Fibroblast of lung (primary cell): ENCODE measurements at regions not wholly inside any gene's neighbourhood (a gene's known extent, or its start where the extent isn't known, plus 50 kb on each side); places are given as distances from the start of the nearest gene placed in this dataset.

ENCODE experiments used
- DNase-seq, 2 donors: peaks; one replicate each; pipeline versions ENCODE4 v3.0.0 to v3.0.0-alpha.2; 2010; ENCODE audit warnings: low read depth in 2 of 2
- H2AFZ ChIP-seq: 2 replicates; pipeline ENCODE4 v1.5.1; 2012; ENCODE audit warnings: low read length, control low read depth, inconsistent platforms
- H3K27ac ChIP-seq: 2 replicates; pipeline ENCODE4 v1.5.1; 2011; ENCODE audit warnings: low read length, control low read depth; ENCODE audit not compliant: insufficient read depth
- H3K27me3 ChIP-seq: 2 replicates; pipeline ENCODE4 v1.5.1; 2011; ENCODE audit warnings: mild to moderate bottlenecking, low read length; ENCODE audit not compliant: control insufficient read depth, insufficient read depth
- H3K36me3 ChIP-seq: 2 replicates; pipeline ENCODE4 v1.5.1; 2011; ENCODE audit warnings: low read length; ENCODE audit not compliant: control insufficient read depth, insufficient read depth
- H3K4me1 ChIP-seq: 2 replicates; pipeline ENCODE4 v1.5.1; 2011; ENCODE audit warnings: low read length; ENCODE audit not compliant: control insufficient read depth, insufficient read depth; ENCODE audit errors: extremely low read depth
- H3K4me2 ChIP-seq: 2 replicates; pipeline ENCODE4 v1.5.1; 2011; ENCODE audit warnings: low read length, control low read depth; ENCODE audit not compliant: insufficient read depth; ENCODE audit errors: extremely low read depth
- H3K4me3 ChIP-seq, 4 experiments: fragments of 200-600 bp in 1 of 4; sonication (generic) in 1 of 4; replicated peaks in 1 of 4; 2 replicates each; pipeline ENCODE4 v1.5.1; 2011 to 2016; ENCODE audit warnings: low read length in 4 of 4, low read depth in 3 of 4, mild to moderate bottlenecking in 3 of 4, control low read depth in 2 of 4, inconsistent platforms in 1 of 4, mixed read lengths in 1 of 4; ENCODE audit not compliant: insufficient read depth in 1 of 4; ENCODE audit errors: control extremely low read depth in 1 of 4
- H3K79me2 ChIP-seq: 2 replicates; pipeline ENCODE4 v1.5.1; 2012; ENCODE audit warnings: mild to moderate bottlenecking, low read length, inconsistent platforms; ENCODE audit not compliant: control insufficient read depth, insufficient read depth
- H3K9ac ChIP-seq: 2 replicates; pipeline ENCODE4 v1.5.1; 2011; ENCODE audit warnings: mild to moderate bottlenecking, low read length, control low read depth; ENCODE audit not compliant: insufficient read depth
- H3K9me3 ChIP-seq: 2 replicates; pipeline ENCODE4 v1.5.1; 2012; ENCODE audit warnings: low read depth, low read length; ENCODE audit not compliant: control insufficient read depth, insufficient read depth
- H4K20me1 ChIP-seq: 2 replicates; pipeline ENCODE4 v1.5.1; 2011; ENCODE audit warnings: low read length; ENCODE audit not compliant: control insufficient read depth, insufficient read depth; ENCODE audit errors: extremely low read depth
- CTCF ChIP-seq, 2 donors: IDR thresholded peaks in 1 of 2; conservative IDR thresholded peaks in 1 of 2; 1 replicate in 1 of 2; 2 replicates in 1 of 2; pipeline ENCODE4 v1.5.1; 2011 to 2012; ENCODE audit warnings: low read length in 2 of 2, control low read depth in 1 of 2, inconsistent platforms in 1 of 2, low read depth in 1 of 2, mild to moderate bottlenecking in 1 of 2
- EZH2 ChIP-seq: IDR thresholded peaks from 2 replicates; pipeline ENCODE4 v1.5.1; 2012; ENCODE audit warnings: low read length, control low read depth, mild to moderate bottlenecking; ENCODE audit errors: missing control alignments

- no peaks in the 10 kb centered on the region for H3K36me3 ChIP-seq
- H3K4me1 ChIP-seq, result no peaks in the 10 kb centered on the region
- no peak overlapping the region for H3K4me2 ChIP-seq
- H4K20me1 ChIP-seq, result no peaks in the 10 kb centered on the region
- no peak for DNase-seq
- H3K27me3 ChIP-seq, result no peaks in the 10 kb centered on the region
- H2AFZ ChIP-seq, result no peak overlapping the region
- no peak overlapping the region for H3K9ac ChIP-seq
- TF ChIP-seq CTCF (conservative IDR thresholded peaks at IDR 0.05 in 1 of 2, IDR thresholded peaks at IDR 0.05 in 1 of 2; ENCODE audit: low read depth in 1 of 2, low read length in 2 of 2) (no peak), EZH2 (no peak)
- no peaks in the 10 kb centered on the region for H3K79me2 ChIP-seq
- no peaks in the 10 kb centered on the region for H3K9me3 ChIP-seq
- no peak overlapping the region for H3K4me3 ChIP-seq
- H3K27ac ChIP-seq, result no peak overlapping the region
Measured at GRCh38 chr14:22468830-22469229, 120.2 kb downstream of the DAD1 start.

GRCh38 chr14:22466491-22466890, 122.5 kb downstream of the DAD1 start:
- Histone ChIP-seq H3K27ac (no peak overlapping the region), H3K27me3 (no peaks in the 10 kb centered on the region), H3K9ac (no peak overlapping the region), H2AFZ (no peak overlapping the region), H3K4me2 (no peak overlapping the region), H3K36me3 (no peaks in the 10 kb centered on the region), H3K9me3 (no peaks in the 10 kb centered on the region), H3K4me3 (no peak overlapping the region), H4K20me1 (no peaks in the 10 kb centered on the region), H3K4me1 (no peaks in the 10 kb centered on the region), H3K79me2 (no peaks in the 10 kb centered on the region)
- TF ChIP-seq EZH2 (no peak), CTCF (conservative IDR thresholded peaks at IDR 0.05 in 1 of 2, IDR thresholded peaks at IDR 0.05 in 1 of 2; ENCODE audit: low read depth in 1 of 2, low read length in 2 of 2) (no peak)
- DNase-seq, result peak; percentile 31 to 52

GRCh38 chr14:22465201-22465840, 123.7 kb downstream of the DAD1 start:
- H3K4me2 ChIP-seq, result no peak overlapping the region
- no peaks in the 10 kb centered on the region for H3K4me1 ChIP-seq
- H3K4me3 ChIP-seq, result no peak overlapping the region
- no peak overlapping the region for H3K9ac ChIP-seq
- H3K36me3 ChIP-seq, result no peaks in the 10 kb centered on the region
- no peak overlapping the region for H3K27ac ChIP-seq
- H4K20me1 ChIP-seq, result no peaks in the 10 kb centered on the region
- TF ChIP-seq EZH2 (no peak), CTCF (conservative IDR thresholded peaks at IDR 0.05 in 1 of 2, IDR thresholded peaks at IDR 0.05 in 1 of 2; ENCODE audit: low read depth in 1 of 2, low read length in 2 of 2) (no peak)
- H3K9me3 ChIP-seq, result no peaks in the 10 kb centered on the region
- no peak overlapping the region for H2AFZ ChIP-seq
- peak in 1 of 2 donors; percentile 13 for DNase-seq
- H3K27me3 ChIP-seq, result peaks cover 2% of the 10 kb centered on the region
- no peaks in the 10 kb centered on the region for H3K79me2 ChIP-seq
